GM12878 (cell line): ENCODE measurements at regions not wholly inside any gene's neighbourhood (a gene's known extent, or its start where the extent isn't known, plus 50 kb on each side); places are given as distances from the start of the nearest gene placed in this dataset.

Experiments used
- ATAC-seq: fragments of 200-7000 bp; cut with Tn5 transposase; 3 replicates; pipeline ENCODE4 v1.9.1; 2020; ENCODE audit warnings: mild to moderate bottlenecking, moderate library complexity
- BruUV-seq: library from RNA; stranded (reverse); fragments of 400-500 nt; replicated peaks from 2 replicates; lab custom pipeline; 2021; lab: Mats Ljungman, UMichigan
- CTCF ChIA-PET: fragments of 300-600 bp; sonication (Branson Sonifier 250); formaldehyde crosslinking; extraction: SDS; loops from one replicate; lab custom pipeline; 2021; ENCODE audit warnings: inconsistent platforms; lab: Yijun Ruan, JAX
- POLR2A ChIA-PET: fragments of 350-600 bp; formaldehyde crosslinking; extraction: SDS; loops from one replicate; lab custom pipeline; 2021; ENCODE audit warnings: inconsistent platforms; lab: Charles Lee
- RAD21 ChIA-PET: fragments of 300-600 bp; sonication (Branson Sonifier 250); formaldehyde crosslinking; loops from one replicate; lab custom pipeline; 2023; ENCODE audit warnings: antibody characterized with exemption; ENCODE audit not compliant: unreplicated experiment; lab: Charles Lee
- SMC1A ChIA-PET: fragments of 300-600 bp; sonication (Branson Sonifier 250); formaldehyde crosslinking; loops from one replicate; lab custom pipeline; 2023; ENCODE audit not compliant: unreplicated experiment, uncharacterized antibody; lab: Charles Lee
- DNase-seq: peaks from one replicate; pipeline ENCODE4 v3.0.0-alpha.2; 2011; ENCODE audit warnings: low read depth, low spot score
- FAIRE-seq: peaks from 3 replicates; lab custom pipeline; 2011; peaks lifted over from hg19 to GRCh38; lab: Jason Lieb, UNC
- H2AFZ ChIP-seq: 2 replicates; pipeline ENCODE4 v1.6.0; 2011; ENCODE audit warnings: low read depth, low read length, control low read depth; ENCODE audit not compliant: control insufficient read depth
- H3K27ac ChIP-seq: 2 replicates; pipeline ENCODE4 v1.5.1; 2011; ENCODE audit warnings: control low read depth; ENCODE audit not compliant: control insufficient read depth, insufficient read depth
- H3K27me3 ChIP-seq, 2 experiments: replicated peaks in 1 of 2; 2 replicates each; pipeline versions ENCODE4 v1.6.0 to v1.6.1; 2011; ENCODE audit warnings: low read length in 1 of 2; ENCODE audit not compliant: control insufficient read depth in 2 of 2, insufficient read depth in 2 of 2
- H3K36me3 ChIP-seq, 2 experiments: 2 replicates each; pipeline ENCODE4 v1.5.1; 2011; ENCODE audit warnings: low read length in 1 of 2; ENCODE audit not compliant: control insufficient read depth in 2 of 2, insufficient read depth in 2 of 2
- H3K4me1 ChIP-seq: 2 replicates; pipeline ENCODE4 v1.6.1; 2011; ENCODE audit warnings: mild to moderate bottlenecking, low read length, moderate library complexity, mixed read lengths; ENCODE audit not compliant: control insufficient read depth, insufficient read depth
- H3K4me2 ChIP-seq: 2 replicates; pipeline ENCODE4 v1.6.0; 2011; ENCODE audit warnings: control low read depth; ENCODE audit not compliant: control insufficient read depth, insufficient read depth
- H3K4me3 ChIP-seq: fragments of 200-600 bp; sonication (generic); 2 replicates; pipeline ENCODE4 v1.5.1; 2016
- H3K79me2 ChIP-seq: 2 replicates; pipeline ENCODE4 v1.6.0; 2011; ENCODE audit warnings: low read length; ENCODE audit not compliant: control insufficient read depth, insufficient read depth
- H3K9ac ChIP-seq: 2 replicates; pipeline ENCODE4 v1.8.0; 2011; ENCODE audit warnings: low read length, control low read depth, mixed read lengths; ENCODE audit not compliant: control insufficient read depth, insufficient read depth
- H3K9me3 ChIP-seq: replicated peaks from 3 replicates; pipeline ENCODE4 v1.5.1; 2011; ENCODE audit warnings: mild to moderate bottlenecking, low read length; ENCODE audit not compliant: control insufficient read depth, insufficient read depth
- H4K20me1 ChIP-seq: 2 replicates; pipeline ENCODE4 v1.6.0; 2011; ENCODE audit not compliant: control insufficient read depth, insufficient read depth
- HDAC6 ChIP-seq: fragments of 200-600 bp; sonication (generic); IDR thresholded peaks from one replicate; pipeline ENCODE4 v1.8.0; 2017; ENCODE audit warnings: antibody characterized with exemption; ENCODE audit not compliant: unreplicated experiment
- NFYA ChIP-seq: IDR thresholded peaks from 2 replicates; pipeline ENCODE4 v1.6.1; 2011; ENCODE audit warnings: low read depth, mild to moderate bottlenecking, low read length, improper control_type of control experiment, borderline replicate concordance
- NR2C2 ChIP-seq: IDR thresholded peaks from 2 replicates; pipeline ENCODE4 v1.6.1; 2011; ENCODE audit warnings: borderline replicate concordance, low read depth; ENCODE audit not compliant: control insufficient read depth, insufficient read length
- ZNF24 ChIP-seq: fragments of 450-650 bp; IDR thresholded peaks from 2 replicates; pipeline ENCODE4 v1.6.1; 2017; ENCODE audit warnings: antibody characterized with exemption, mild to moderate bottlenecking
- ZZZ3 ChIP-seq: IDR thresholded peaks from 2 replicates; pipeline ENCODE4 v1.6.1; 2011; ENCODE audit warnings: low read depth; ENCODE audit not compliant: control insufficient read depth, insufficient read length
- WGBS: methylation state at CpG from one replicate; pipeline ENCODE4 v1.1.6; 2016; ENCODE audit warnings: low lambda C conversion rate; ENCODE audit not compliant: insufficient replicate concordance, insufficient coverage; ENCODE audit errors: missing lambda C conversion rate; 5-methylcytosine and 5-hydroxymethylcytosine counted together
- in situ Hi-C: fragments of 300-500 bp; cut with MboI; formaldehyde crosslinking; loops from 9 replicates; pipeline ENCODE4 v1.14.3; 2018; ENCODE audit warnings: mixed read lengths
- intact Hi-C: fragments of 100-400 bp; cut with micrococcal nuclease; formaldehyde crosslinking; loops from one replicate; pipeline ENCODE4 v1.14.2; 2022; ENCODE audit not compliant: unreplicated experiment
- TF ChIP-seq, protein P1 (sequence below): fragments of 450-650 bp; formaldehyde crosslinking; IDR thresholded peaks from 2 replicates; pipeline ENCODE4 v1.4.0; 2022; ENCODE audit warnings: mild to moderate bottlenecking, moderate library complexity
- TF ChIP-seq, protein P2 (sequence below): IDR thresholded peaks from 2 replicates; pipeline ENCODE4 v1.6.1; 2012; ENCODE audit warnings: low read depth, low read length, improper control_type of control experiment
- TF ChIP-seq, protein P3 (sequence below): IDR thresholded peaks from 2 replicates; pipeline ENCODE4 v1.6.1; 2012; ENCODE audit warnings: mild to moderate bottlenecking, low read depth, low read length
- TF ChIP-seq, protein P4 (sequence below): fragments of 450-650 bp; IDR thresholded peaks from 2 replicates; pipeline ENCODE4 v1.6.1; 2017; ENCODE audit warnings: low read depth, mild to moderate bottlenecking, moderate library complexity

DNA sequence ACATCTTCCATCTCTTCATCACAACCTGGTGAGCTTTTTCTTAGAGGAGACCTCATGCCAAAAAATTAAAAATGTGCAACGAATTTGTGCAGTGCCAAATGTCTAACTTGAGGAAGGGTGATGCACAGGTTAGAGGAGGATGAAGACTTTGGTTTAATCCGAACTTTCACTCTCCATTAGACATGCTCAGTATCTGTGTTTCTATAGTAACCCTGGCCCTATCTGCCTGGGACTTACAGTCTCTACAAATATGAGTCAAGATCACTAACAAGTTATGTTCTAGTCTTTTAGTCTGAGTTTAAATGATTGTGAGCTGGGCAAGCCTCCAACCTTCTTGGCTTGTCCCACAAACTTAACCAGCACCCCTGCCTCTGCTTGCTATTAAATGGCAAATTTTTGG is 377.0 kb downstream of the BMP2 start (continued):
- TF ChIP-seq, protein P1, sequence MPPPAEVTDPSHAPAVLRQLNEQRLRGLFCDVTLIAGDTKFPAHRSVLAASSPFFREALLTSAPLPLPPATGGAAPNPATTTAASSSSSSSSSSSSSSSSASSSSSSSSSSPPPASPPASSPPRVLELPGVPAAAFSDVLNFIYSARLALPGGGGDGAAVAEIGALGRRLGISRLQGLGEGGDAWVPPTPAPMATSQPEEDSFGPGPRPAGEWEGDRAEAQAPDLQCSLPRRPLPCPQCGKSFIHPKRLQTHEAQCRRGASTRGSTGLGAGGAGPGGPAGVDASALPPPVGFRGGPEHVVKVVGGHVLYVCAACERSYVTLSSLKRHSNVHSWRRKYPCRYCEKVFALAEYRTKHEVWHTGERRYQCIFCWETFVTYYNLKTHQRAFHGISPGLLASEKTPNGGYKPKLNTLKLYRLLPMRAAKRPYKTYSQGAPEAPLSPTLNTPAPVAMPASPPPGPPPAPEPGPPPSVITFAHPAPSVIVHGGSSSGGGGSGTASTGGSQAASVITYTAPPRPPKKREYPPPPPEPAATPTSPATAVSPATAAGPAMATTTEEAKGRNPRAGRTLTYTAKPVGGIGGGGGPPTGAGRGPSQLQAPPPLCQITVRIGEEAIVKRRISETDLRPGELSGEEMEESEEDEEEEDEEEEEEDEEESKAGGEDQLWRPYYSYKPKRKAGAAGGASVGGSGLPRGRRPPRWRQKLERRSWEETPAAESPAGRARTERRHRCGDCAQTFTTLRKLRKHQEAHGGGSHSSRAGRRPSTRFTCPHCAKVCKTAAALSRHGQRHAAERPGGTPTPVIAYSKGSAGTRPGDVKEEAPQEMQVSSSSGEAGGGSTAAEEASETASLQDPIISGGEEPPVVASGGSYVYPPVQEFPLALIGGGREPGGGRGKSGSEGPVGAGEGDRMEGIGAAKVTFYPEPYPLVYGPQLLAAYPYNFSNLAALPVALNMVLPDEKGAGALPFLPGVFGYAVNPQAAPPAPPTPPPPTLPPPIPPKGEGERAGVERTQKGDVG (CRISPR knock-in tag): no peak
- no peak for TF ChIP-seq ZZZ3

DNA sequence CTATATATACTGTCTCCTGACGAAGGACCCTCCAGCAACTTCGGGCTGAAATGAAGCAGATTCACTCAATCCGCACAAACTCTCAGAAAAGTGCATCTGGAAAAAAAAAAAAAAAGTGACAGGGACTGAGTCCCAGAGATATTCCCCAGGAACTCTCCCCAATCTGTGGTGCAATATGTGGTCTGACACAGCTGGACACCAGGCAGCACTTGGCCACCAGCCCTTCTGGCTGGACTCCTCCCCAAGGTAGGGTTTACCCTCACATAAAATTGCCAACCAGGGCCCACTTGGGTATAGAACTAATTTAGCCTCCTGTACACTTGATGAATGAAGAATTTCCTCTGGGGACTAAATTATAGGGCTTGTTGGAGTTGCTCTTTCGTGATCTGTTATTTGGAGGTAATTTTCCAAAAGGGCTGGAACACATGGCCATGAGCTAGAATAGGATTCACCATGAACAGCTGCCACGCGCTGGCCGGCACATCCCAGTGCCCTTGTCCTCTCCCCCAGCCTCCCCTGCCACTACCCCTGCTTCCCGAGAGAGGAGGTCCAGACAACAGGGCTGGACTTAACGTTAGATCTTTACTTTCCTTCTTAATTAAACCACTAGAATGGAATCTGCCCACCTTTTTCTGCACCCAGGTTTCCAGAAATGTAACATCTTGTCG is 379.2 kb downstream of the BMP2 start:
- intact Hi-C loops: no loop called here
- Histone ChIP-seq H4K20me1 (no peaks in the 10 kb centered on the region), H2AFZ (no peak overlapping the region), H3K9me3 (no peaks in the 10 kb centered on the region), H3K4me3 (no peak overlapping the region), H3K79me2 (no peaks in the 10 kb centered on the region), H3K4me1 (no peaks in the 10 kb centered on the region), H3K36me3 (no peaks in the 10 kb centered on the region), H3K9ac (no peak overlapping the region), H3K27me3 (no peaks in the 10 kb centered on the region; a peak in 1 of 4 replicates), H3K27ac (no peak overlapping the region), H3K4me2 (no peak overlapping the region)
- ATAC-seq (no peak), DNase-seq (no peak), FAIRE-seq (no peak)
- RAD21 ChIA-PET: no interaction called here
- SMC1A ChIA-PET: interaction anchor here (0.7 to 1.4 kb wide), 3 partner anchors 32 to 225 kb away, joined by 3 to 4 read pairs (median 4); no protein-coding TSS in a partner anchor
- no peak for TF ChIP-seq NR2C2
- no peak for TF ChIP-seq NFYA
- TF ChIP-seq, protein P2, sequence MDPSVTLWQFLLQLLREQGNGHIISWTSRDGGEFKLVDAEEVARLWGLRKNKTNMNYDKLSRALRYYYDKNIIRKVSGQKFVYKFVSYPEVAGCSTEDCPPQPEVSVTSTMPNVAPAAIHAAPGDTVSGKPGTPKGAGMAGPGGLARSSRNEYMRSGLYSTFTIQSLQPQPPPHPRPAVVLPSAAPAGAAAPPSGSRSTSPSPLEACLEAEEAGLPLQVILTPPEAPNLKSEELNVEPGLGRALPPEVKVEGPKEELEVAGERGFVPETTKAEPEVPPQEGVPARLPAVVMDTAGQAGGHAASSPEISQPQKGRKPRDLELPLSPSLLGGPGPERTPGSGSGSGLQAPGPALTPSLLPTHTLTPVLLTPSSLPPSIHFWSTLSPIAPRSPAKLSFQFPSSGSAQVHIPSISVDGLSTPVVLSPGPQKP: no peak
- TF ChIP-seq ZNF24: no peak
- TF ChIP-seq HDAC6: no peak
- TF ChIP-seq, protein P3, sequence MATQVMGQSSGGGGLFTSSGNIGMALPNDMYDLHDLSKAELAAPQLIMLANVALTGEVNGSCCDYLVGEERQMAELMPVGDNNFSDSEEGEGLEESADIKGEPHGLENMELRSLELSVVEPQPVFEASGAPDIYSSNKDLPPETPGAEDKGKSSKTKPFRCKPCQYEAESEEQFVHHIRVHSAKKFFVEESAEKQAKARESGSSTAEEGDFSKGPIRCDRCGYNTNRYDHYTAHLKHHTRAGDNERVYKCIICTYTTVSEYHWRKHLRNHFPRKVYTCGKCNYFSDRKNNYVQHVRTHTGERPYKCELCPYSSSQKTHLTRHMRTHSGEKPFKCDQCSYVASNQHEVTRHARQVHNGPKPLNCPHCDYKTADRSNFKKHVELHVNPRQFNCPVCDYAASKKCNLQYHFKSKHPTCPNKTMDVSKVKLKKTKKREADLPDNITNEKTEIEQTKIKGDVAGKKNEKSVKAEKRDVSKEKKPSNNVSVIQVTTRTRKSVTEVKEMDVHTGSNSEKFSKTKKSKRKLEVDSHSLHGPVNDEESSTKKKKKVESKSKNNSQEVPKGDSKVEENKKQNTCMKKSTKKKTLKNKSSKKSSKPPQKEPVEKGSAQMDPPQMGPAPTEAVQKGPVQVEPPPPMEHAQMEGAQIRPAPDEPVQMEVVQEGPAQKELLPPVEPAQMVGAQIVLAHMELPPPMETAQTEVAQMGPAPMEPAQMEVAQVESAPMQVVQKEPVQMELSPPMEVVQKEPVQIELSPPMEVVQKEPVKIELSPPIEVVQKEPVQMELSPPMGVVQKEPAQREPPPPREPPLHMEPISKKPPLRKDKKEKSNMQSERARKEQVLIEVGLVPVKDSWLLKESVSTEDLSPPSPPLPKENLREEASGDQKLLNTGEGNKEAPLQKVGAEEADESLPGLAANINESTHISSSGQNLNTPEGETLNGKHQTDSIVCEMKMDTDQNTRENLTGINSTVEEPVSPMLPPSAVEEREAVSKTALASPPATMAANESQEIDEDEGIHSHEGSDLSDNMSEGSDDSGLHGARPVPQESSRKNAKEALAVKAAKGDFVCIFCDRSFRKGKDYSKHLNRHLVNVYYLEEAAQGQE: no peak
- TF ChIP-seq, protein P4, sequence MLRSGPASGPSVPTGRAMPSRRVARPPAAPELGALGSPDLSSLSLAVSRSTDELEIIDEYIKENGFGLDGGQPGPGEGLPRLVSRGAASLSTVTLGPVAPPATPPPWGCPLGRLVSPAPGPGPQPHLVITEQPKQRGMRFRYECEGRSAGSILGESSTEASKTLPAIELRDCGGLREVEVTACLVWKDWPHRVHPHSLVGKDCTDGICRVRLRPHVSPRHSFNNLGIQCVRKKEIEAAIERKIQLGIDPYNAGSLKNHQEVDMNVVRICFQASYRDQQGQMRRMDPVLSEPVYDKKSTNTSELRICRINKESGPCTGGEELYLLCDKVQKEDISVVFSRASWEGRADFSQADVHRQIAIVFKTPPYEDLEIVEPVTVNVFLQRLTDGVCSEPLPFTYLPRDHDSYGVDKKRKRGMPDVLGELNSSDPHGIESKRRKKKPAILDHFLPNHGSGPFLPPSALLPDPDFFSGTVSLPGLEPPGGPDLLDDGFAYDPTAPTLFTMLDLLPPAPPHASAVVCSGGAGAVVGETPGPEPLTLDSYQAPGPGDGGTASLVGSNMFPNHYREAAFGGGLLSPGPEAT: no peak
- POLR2A ChIA-PET: no interaction called here
- no TSS peak for BruUV-seq
- in situ Hi-C loops: no loop called here
- CTCF ChIA-PET: interaction anchor here (1.0 to 1.1 kb wide), 2 partner anchors 9 to 139 kb away, joined by 3 to 4 read pairs; no protein-coding TSS in a partner anchor
- WGBS: 23% methylated on average over 8 of the region's 10 CpGs
